GM04504 (cell line): ENCODE measurements at regions not wholly inside any gene's neighbourhood (a gene's known extent, or its start where the extent isn't known, plus 50 kb on each side); places are given as distances from the start of the nearest gene placed in this dataset.

Experiments used
- DNase-seq: peaks from one replicate; pipeline ENCODE4 v3.0.0-alpha.2; 2012; ENCODE audit warnings: low read depth

DNA sequence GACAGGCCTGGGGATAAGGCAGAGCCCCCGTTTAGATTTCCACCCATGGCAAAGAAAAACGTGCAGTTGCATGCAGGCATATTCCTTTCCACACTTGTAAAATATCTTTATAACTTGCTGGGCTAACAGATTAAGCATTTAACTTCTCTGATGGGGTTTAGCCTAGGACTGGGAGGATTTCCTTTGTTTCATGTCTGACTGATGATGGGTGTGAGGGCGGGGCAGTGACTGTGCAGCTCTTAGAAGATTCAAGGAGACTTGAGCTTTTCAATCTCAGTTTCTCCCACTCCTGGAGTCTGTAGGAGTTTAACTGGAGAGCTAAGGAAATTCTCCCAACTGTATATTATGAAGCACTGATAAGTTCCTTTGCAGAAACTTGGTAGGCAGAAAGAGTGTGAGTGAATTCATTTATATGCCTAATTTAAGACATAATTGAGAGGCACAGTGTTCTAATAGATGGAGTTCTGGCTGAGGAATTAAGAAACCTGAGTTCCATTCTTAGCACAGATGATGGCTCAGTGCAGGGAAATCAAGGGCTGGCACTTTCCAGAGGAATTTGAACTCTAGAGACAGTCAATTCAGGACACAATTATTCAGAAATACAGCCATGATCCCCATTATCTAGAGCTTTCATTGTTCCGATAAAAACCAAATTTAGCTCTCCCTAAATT, 214.6 kb upstream of the CNR1 start:
- no peak for DNase-seq

DNA sequence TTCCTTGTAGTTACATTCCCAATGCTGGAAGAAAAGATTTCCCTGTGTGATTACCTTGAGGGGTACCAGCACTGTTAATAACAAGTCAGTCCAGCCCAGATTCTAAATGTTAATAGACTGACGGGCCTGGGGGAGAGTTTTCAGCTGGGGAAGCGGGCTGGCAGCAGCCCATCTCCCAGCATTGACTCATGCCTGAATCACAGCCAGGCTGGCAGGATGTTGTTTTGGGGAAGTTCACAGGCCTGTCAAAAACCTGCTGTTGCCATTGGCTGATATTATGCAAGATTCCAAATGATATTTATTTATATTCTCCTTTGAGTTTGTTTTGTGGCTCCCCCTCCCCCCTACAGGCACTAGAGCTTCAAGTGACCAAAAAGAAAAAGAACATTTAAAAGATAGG, 213.9 kb upstream of the CNR1 start:
- DNase-seq = peak; percentile 74

DNA sequence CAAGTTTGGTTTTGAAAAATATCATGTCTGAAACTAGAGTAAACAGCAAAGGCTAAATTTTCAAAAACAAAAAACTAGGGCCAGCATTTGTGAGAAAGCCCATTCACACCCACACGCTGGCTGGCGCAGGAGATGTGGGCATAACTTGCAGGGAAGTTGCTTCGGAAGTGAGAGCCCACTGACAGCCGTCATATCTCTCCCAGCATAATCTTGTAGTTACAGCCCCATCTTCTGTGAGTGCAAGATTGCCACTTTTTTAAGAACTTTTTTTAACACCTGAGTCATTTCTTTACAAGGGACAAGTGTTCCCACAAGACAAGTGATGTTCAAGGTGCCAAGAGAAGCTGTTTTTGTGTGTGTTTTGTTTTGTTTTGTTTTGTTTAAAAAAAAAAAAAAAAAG, 212.5 kb upstream of the CNR1 start:
- DNase-seq = no peak

DNA sequence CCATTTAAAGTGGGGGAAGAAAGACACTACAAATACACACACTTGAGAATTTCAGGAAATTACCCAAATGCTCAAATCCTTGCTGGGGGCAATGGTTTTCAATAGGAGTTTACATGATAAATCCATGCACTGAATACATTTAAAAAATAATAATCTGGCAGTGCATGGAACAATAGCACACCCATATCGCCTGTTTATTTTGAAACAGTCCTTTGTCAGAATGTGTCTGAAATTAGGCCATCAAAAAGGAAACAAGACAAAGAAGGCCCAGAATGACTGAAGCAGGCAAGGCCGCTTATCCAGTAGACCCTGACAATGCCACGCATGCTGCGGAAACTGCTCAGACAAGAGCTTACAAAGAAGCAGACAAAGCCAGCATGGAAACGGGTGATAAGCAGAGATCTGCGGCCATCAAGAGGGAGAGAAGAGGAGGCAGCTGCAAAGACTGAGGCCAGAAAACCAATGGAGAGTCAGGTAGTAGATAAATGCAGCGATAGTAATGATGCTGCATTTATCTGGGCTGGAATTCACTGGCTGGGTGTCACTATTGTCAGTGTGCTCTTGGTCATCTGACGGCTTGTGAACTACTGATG, 211.9 kb upstream of the CNR1 start:
- no peak for DNase-seq

- DNase-seq = peak; percentile 73
Measured at GRCh38 chr6:88376768-88377387, 210.7 kb upstream of the CNR1 start.

DNA sequence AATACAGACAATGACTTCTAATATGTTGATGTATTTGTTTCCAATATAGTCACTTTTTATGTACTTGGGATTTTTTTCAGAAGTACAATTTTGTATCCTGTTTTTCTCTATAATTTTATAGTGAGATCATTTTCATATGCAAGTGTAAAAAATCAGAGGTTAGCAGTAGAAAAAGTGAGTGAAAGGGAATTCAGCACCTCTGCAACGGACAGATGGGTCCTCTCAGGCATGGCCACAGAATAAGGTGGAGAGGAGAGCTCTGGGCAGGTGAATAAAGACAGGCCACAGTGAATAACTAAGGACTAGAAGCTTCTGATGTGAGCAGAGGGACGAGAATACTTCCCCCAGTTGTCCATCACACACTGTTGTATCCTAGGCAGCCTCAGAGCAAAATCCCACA, 210.1 kb upstream of the CNR1 start:
- no peak for DNase-seq

- no peak for DNase-seq
Measured at GRCh38 chr6:88374553-88374952, 208.4 kb upstream of the CNR1 start.

DNA sequence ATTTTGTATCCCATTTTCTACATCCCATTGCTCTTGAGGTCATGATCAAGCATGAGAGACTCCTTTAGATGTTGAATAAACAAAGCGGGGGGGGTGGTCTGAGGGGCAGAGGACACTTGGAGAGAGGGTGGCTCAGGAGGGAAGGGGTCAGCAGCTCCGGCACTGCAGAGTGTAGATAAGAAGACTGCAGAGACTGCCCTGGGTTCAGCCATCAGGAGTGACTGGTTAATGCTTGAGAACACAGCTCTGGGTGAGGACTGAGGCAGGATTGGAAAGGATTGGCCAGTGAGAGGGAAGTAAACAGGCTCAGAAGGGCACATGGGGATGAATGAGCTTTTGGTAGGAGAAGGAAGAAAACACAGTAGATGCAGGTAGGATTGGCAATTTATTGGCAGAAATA, 205.3 kb upstream of the CNR1 start:
- DNase-seq = no peak

GRCh38 chr6:88370127-88370710, 204.1 kb upstream of the CNR1 start:
- DNase-seq = no peak

- DNase-seq = no peak
Measured at GRCh38 chr6:88369262-88369661, 203.1 kb upstream of the CNR1 start.

DNA sequence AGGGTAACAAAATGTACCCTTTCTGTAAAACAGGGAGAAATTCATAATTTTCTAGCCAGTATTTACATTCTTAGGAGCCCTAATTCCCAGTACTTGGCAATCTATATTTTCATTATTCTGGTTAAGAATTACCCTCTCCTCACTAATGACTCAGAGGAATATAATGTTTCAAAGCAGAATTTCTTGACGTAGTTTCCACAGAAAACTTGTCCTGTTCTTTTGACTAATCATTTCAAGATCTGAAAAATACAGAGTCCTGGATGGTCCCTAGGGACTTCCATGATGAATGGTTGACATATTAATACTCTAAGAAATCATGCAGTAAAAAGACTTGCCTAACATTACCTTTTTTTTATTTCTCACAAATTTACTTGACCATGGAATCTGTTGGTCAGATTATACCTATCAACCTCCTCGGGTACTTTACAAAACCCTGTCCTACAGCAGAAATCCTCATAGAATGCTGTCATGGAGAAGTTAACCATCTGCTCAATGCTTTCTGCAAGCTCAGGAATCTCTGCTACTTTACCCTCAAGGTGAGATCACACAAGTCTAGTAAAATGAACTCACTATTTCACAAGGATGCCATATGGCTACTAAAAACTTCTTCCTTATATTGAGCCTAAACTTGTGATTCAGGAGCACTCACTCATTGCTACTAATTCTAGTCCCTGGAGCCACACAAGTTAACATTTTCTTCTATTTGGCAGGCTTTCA, 202.1 kb upstream of the CNR1 start:
- DNase-seq = peak; percentile 61

DNA sequence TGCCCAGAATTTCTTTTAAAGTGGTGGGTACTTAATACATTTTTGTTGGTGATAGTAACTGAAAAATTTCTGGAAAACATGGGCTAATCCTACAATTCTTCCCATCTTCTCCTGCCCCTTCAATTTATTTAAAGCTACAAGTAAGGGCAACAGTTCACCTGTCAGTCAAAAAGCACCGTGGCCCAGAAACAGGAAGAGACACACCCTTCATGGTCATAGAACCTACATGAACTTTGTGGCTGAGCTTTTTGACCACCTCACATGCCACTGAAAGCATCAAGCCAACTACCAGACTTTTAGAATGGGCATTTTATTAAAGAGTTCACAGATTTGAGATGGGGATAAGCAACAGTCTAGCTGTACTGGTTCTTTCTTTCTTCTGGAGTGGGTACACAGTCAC, 201.1 kb upstream of the CNR1 start:
- no peak for DNase-seq

GRCh38 chr6:88366672-88367071, 200.5 kb upstream of the CNR1 start:
- DNase-seq = no peak

- no peak for DNase-seq
Measured at GRCh38 chr6:88365656-88366055, 199.5 kb upstream of the CNR1 start.

DNA sequence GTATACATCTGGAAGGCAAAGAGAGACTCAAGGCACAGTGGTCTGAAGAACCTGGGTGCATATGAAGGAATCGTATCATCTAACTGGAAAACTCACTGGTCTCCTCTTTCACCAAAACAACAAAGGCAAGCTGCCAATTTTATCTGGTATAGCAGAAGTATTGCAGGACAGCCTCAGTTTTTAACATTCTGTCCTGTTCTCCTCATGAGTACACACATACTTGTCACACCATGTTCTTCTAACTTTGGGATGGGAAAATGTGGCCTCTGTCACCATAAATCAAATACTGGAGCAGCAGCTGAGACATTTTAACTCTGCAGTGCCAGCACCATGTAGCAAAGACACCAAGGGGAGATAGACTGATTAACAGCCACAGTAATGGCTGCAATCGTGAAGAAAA, 199.1 kb upstream of the CNR1 start:
- no peak for DNase-seq

GRCh38 chr6:88361754-88362153, 195.6 kb upstream of the CNR1 start:
- DNase-seq = no peak

- no peak for DNase-seq
Measured at GRCh38 chr6:88361298-88361697, 195.2 kb upstream of the CNR1 start.

DNA sequence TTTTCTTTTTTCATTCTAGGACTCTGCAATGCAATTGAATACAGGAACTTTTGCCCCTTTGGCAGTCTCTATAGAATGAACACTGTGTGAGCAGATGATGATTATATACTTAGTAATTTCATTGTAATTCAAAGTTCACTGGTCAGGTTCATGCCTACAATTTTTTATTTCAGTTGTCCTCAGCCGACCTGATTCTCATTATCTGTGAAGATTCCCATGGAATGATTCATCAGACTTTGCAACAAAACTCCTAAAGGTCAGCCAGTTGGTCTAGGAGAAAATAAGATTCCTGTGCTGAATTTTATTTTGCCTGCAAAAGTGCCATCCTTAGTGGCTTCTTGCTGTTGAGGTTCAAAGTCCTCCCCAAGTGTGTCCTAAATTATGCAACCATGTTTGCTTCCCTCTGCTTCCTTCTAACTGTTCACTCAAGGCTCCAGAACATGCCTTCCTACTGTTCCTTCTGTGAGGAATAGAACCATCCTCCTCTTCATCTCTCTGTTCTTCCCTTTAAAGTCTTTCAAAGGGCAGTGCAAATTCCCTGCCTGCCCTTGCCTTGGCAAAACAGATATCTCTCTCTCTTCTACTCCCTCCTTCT, 194.2 kb upstream of the CNR1 start:
- DNase-seq = peak; percentile 60

GRCh38 chr6:88359530-88360202, 193.5 kb upstream of the CNR1 start:
- no peak for DNase-seq

GRCh38 chr6:88358846-88359245, 192.7 kb upstream of the CNR1 start:
- no peak for DNase-seq

GRCh38 chr6:88349511-88349910, 183.4 kb upstream of the CNR1 start:
- DNase-seq = peak; percentile 26

DNA sequence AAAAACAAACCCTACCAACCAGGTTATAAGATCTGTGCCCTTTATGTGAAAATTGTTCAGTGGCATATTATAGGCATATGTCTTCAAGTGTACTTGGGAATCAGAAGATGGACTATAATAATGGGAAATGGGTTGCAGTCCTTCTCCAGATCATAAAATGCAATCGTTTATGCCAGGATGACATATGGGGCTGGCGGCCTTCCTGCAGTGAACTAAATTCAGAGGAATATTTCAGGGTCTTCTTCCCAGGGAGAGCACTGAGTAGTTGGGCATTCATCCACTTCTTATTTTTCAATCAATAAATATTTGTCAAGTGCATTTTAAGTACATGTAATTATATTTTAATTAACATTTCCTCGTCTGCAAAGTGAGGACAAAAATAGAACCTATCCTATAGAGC, 176.2 kb upstream of the CNR1 start:
- no peak for DNase-seq
